ENCODE measurements at regions not wholly inside any gene's neighbourhood (a gene's known extent, or its start where the extent isn't known, plus 50 kb on each side); places are given as distances from the start of the nearest gene placed in this dataset.

DNA sequence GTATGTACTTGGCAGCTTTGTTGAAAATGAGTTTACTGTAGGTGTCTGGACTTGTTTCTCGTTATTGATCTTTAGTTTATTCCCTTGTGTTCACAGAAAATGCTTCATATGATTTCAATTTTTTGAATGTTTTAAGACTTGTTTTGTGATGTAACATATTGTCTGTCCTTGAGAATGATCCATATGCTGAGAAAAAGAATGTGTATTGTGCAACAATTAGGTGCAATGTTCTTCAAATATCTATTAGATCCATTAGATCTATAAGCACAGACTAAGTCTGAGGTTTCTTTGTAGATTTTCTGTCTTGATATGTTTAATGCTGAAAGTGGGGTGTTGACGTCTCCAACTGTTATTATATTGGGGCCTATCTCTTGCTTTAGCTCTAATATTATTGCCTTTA is 879.6 kb upstream of the LRFN5 start:
- peaks cover 8% of the 10 kb centered on the region for H3K36me3 Mint-ChIP-seq (ENCODE audit: low read depth)
- H3K27ac Mint-ChIP-seq (ENCODE audit: unreplicated experiment): no peak overlapping the region
- no peak overlapping the region for H3K4me3 Mint-ChIP-seq
- TF ChIP-seq, protein P1, sequence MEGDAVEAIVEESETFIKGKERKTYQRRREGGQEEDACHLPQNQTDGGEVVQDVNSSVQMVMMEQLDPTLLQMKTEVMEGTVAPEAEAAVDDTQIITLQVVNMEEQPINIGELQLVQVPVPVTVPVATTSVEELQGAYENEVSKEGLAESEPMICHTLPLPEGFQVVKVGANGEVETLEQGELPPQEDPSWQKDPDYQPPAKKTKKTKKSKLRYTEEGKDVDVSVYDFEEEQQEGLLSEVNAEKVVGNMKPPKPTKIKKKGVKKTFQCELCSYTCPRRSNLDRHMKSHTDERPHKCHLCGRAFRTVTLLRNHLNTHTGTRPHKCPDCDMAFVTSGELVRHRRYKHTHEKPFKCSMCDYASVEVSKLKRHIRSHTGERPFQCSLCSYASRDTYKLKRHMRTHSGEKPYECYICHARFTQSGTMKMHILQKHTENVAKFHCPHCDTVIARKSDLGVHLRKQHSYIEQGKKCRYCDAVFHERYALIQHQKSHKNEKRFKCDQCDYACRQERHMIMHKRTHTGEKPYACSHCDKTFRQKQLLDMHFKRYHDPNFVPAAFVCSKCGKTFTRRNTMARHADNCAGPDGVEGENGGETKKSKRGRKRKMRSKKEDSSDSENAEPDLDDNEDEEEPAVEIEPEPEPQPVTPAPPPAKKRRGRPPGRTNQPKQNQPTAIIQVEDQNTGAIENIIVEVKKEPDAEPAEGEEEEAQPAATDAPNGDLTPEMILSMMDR (conservative IDR thresholded peaks at IDR 0.05): no peak
- H3K9me3 Mint-ChIP-seq: peaks cover 9% of the 10 kb centered on the region
- no peaks in the 10 kb centered on the region for H3K4me1 Mint-ChIP-seq
- no peaks in the 10 kb centered on the region for H3K27me3 Mint-ChIP-seq (ENCODE audit: low read depth)
- no peak for DNase-seq (ENCODE audit: low read depth, low spot score)

DNA sequence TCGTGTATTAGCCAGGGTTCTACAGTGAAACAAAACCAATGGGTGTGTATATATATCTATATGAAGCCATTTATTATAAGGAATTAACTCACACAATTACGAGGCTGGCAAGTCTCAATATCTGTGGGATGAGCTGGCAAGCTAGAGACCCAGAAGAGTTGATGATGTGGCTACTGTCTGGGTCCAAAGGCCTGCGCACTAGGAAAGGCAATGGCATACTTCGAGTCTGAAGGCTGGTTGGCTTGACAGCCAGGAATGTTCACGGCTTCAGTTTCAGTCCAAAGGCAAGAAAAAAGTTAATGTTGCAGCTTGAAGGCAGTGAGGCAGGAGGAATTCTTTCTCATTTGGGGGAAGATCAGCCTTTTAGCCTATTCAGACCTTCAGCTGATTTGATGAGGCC is 893.3 kb upstream of the LRFN5 start:
- peaks cover 14% of the 10 kb centered on the region for H3K36me3 Mint-ChIP-seq (ENCODE audit: low read depth)
- TF ChIP-seq, protein P1 (conservative IDR thresholded peaks at IDR 0.05): no peak
- no peak for DNase-seq (ENCODE audit: low read depth, low spot score)
- peak overlapping the region; percentile 19 for H3K27ac Mint-ChIP-seq (ENCODE audit: unreplicated experiment)
- H3K27me3 Mint-ChIP-seq (ENCODE audit: low read depth): no peaks in the 10 kb centered on the region
- H3K9me3 Mint-ChIP-seq: peaks cover 23% of the 10 kb centered on the region
- H3K4me3 Mint-ChIP-seq: no peak overlapping the region
- peaks cover 4% of the 10 kb centered on the region for H3K4me1 Mint-ChIP-seq

- Mint-ChIP-seq H3K27ac (ENCODE audit: unreplicated experiment) (no peak overlapping the region), H3K4me3 (no peak overlapping the region), H3K9me3 (peaks cover 5% of the 10 kb centered on the region)
Measured at GRCh38 chr14:40697231-40697630, 909.4 kb upstream of the LRFN5 start.

DNA sequence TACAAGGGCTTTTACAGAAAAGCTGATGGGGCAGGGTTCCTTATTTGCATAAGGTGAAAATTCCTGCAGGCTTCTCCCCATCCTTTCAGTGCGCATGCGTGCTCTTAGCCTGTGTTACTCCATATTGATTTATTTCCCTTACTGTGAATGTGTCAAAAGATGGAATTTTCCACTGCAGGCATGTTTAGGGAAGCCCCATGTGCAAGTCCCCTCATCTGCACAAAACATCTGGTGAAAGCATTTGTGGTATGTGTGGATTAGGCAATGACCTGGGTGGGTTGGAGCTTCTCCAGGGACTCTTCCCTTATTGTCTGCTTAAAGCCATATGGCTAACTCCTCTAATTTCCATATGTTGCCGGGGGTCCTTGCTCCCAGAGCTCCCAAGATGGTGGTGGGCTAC is 912.7 kb upstream of the LRFN5 start:
- Mint-ChIP-seq H3K9me3 (peaks cover 5% of the 10 kb centered on the region), H3K27me3 (ENCODE audit: low read depth) (no peaks in the 10 kb centered on the region), H3K36me3 (ENCODE audit: low read depth) (no peaks in the 10 kb centered on the region), H3K4me1 (no peaks in the 10 kb centered on the region), H3K27ac (ENCODE audit: unreplicated experiment) (no peak overlapping the region), H3K4me3 (no peak overlapping the region)
- DNase-seq (ENCODE audit: low read depth, low spot score): no peak
- TF ChIP-seq, protein P1 (conservative IDR thresholded peaks at IDR 0.05): no peak

More at GRCh38 chr14:40697231-40697630, 909.4 kb upstream of the LRFN5 start:
- Mint-ChIP-seq H3K36me3 (ENCODE audit: low read depth) (no peaks in the 10 kb centered on the region), H3K4me1 (no peaks in the 10 kb centered on the region), H3K27me3 (ENCODE audit: low read depth) (no peaks in the 10 kb centered on the region)
- DNase-seq (ENCODE audit: low read depth, low spot score): no peak
- TF ChIP-seq, protein P1 (conservative IDR thresholded peaks at IDR 0.05): no peak

DNA sequence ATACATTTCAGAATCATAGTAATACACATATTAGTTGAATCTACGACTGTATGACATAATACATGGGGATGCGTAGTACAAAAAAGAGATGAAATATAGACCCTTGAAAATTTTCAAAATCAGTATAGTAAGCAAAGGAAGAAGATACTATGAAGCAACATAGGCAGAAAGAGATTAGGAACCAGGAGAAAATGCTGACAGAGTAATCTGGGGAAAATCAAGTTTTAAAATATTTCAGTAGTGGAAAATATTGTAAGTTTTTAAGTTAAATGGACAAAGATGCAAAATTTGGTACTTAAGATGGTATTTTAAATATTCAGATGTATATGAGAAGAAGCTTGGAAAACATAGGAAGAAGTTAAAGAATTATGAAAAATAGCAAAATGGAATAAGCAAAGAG is 915.6 kb upstream of the LRFN5 start:
- H3K27ac Mint-ChIP-seq (ENCODE audit: unreplicated experiment): no peak overlapping the region
- no peak overlapping the region for H3K4me3 Mint-ChIP-seq
- no peaks in the 10 kb centered on the region for H3K36me3 Mint-ChIP-seq (ENCODE audit: low read depth)
- no peaks in the 10 kb centered on the region for H3K27me3 Mint-ChIP-seq (ENCODE audit: low read depth)
- peaks cover 5% of the 10 kb centered on the region for H3K9me3 Mint-ChIP-seq
- DNase-seq (ENCODE audit: low read depth, low spot score): no peak
- no peaks in the 10 kb centered on the region for H3K4me1 Mint-ChIP-seq
- TF ChIP-seq, protein P1 (conservative IDR thresholded peaks at IDR 0.05): no peak

DNA sequence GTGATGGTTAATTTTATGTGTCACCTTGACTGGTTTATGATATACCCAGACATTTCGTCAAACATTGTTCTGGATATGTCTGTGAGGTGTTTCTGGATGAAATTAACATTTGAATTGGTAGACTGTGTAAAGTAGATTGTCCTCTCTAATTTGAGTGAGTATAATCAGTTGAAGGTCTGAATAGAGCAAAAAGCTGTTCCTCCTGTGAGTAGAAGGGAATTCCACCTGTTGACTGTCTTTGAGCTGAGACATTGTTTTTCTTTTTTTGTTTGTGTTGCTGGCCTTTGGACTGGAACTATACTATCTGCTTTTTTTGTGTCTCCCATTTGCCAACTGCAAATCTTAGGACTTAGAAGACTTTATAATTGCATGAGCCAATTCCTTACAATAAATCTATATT is 920.9 kb upstream of the LRFN5 start:
- Mint-ChIP-seq H3K4me3 (no peak overlapping the region), H3K36me3 (ENCODE audit: low read depth) (no peaks in the 10 kb centered on the region), H3K27ac (ENCODE audit: unreplicated experiment) (no peak overlapping the region), H3K4me1 (no peaks in the 10 kb centered on the region), H3K9me3 (no peaks in the 10 kb centered on the region), H3K27me3 (ENCODE audit: low read depth) (no peaks in the 10 kb centered on the region)
- DNase-seq (ENCODE audit: low read depth, low spot score): no peak
- TF ChIP-seq, protein P1 (conservative IDR thresholded peaks at IDR 0.05): no peak

Data from neural crest cell (in vitro differentiated cells).